SK-N-MC (cell line): ENCODE measurements at regions not wholly inside any gene's neighbourhood (a gene's known extent, or its start where the extent isn't known, plus 50 kb on each side); places are given as distances from the start of the nearest gene placed in this dataset.
A peak's percentile ranks its signal among the peaks of the same experiment; 100 is the strongest.
"Not testable (repeated sequence)": the region's sequence is repeated elsewhere in the genome, so short reads cannot be mapped to it uniquely, and the experiment has no call there.

Experiments used
- DNase-seq: peaks from one replicate; pipeline ENCODE4 v3.0.0-alpha.2; 2011; ENCODE audit warnings: low read depth, low spot score
- H3K27ac ChIP-seq: fragments of 200-600 bp; sonication (generic); 2 replicates; pipeline ENCODE4 v1.5.1; 2016; ENCODE audit warnings: mixed run types
- H3K36me3 ChIP-seq: fragments of 200-600 bp; sonication (generic); 2 replicates; pipeline ENCODE4 v1.6.1; 2017; ENCODE audit warnings: antibody characterized with exemption, low read length, mixed read lengths; ENCODE audit not compliant: insufficient read depth
- H3K4me3 ChIP-seq: fragments of 200-600 bp; sonication (generic); 2 replicates; pipeline ENCODE4 v1.5.1; 2016
- H3K9ac ChIP-seq: fragments of 200-600 bp; sonication (generic); 2 replicates; pipeline ENCODE4 v1.8.0; 2017; ENCODE audit warnings: mixed run types, mixed read lengths; ENCODE audit not compliant: insufficient read length
- H3K9me3 ChIP-seq: fragments of 200-600 bp; sonication (generic); 2 replicates; pipeline ENCODE4 v1.6.1; 2017; ENCODE audit warnings: low read depth, mild to moderate bottlenecking, antibody characterized with exemption, low read length, moderate library complexity, mixed read lengths
- EZH2 ChIP-seq: fragments of 200-600 bp; sonication (generic); IDR thresholded peaks from one replicate; pipeline ENCODE4 v1.6.1; 2017; ENCODE audit warnings: antibody characterized with exemption
- FOXP2 ChIP-seq: optimal IDR thresholded peaks from 2 replicates; pipeline ENCODE3; 2011; ENCODE audit warnings: mild to moderate bottlenecking, moderate library complexity; ENCODE audit not compliant: insufficient read depth; ENCODE audit errors: extremely low read length, control extremely low read depth
- POLR2AphosphoS5 ChIP-seq: IDR thresholded peaks from 2 replicates; pipeline ENCODE4 v1.6.1; 2012; ENCODE audit warnings: mild to moderate bottlenecking, low read depth, low read length, borderline replicate concordance

DNA sequence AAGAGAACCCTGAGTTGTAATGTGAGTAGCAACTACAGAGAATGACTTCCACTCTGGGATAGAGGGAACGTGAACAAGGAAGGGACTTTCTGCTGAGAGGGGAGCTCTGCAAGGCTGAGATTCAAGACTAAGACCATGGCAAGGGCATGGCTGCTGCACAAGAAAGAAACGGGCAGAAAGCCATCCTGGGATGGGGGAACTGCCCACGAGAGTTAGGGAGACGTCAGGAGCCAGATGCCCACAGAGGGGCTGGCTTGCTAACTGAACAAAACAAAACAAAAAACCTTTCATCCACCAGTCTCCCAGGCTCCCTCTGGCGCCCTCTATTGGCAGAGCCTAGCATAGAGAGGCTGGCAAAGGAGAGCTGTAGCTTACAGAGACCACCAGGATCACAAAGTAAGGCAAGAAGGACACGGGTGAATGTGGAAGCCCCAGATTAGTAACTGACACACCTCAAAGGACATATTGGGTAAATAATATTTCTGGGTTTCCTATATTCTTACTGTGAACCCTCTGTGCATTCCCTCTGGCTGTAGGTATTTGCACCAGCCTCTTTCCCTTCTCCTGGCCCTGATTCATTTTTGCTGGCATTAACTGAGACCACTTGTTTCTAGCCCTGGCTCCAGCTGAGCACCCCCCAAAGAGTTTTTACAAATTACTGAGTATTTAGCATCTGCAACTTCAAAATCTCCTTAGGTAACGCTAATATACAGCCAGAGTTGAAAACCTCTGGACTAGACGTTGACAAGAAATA is 338.3 kb downstream of the EMP1 start:
- Histone ChIP-seq H3K27ac (no peak overlapping the region), H3K9ac (no peak overlapping the region), H3K4me3 (peak overlapping the region; percentile 42), H3K36me3 (no peaks in the 10 kb centered on the region), H3K9me3 (no peaks in the 10 kb centered on the region)
- TF ChIP-seq POLR2AphosphoS5, result no peak
- peak; percentile 26 for DNase-seq

DNA sequence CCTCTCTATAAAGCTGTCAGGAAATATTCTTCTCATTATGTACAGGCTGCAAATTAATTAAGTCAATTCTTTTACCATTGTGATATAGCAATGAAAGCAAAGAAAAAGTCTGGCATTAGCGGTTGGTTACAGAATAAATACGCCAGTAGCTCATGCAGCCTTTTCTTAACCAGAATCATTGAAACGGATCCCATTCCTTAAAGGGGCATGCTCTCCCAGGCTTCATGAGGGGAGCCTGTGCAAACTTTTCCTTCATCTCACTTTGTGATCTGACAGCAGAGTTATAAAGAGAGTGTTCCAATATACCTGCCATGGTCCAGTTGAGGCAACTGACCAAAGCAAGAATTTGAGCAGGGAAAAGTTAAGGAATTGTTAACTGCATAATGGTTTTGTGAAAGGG is 337.7 kb downstream of the EMP1 start:
- no peak for DNase-seq
- H3K4me3 ChIP-seq, result no peak overlapping the region
- TF ChIP-seq EZH2 (no peak), POLR2AphosphoS5 (no peak), FOXP2 (no peak)
- no peaks in the 10 kb centered on the region for H3K36me3 ChIP-seq
- H3K27ac ChIP-seq, result no peak overlapping the region
- no peaks in the 10 kb centered on the region for H3K9me3 ChIP-seq
- no peak overlapping the region for H3K9ac ChIP-seq

DNA sequence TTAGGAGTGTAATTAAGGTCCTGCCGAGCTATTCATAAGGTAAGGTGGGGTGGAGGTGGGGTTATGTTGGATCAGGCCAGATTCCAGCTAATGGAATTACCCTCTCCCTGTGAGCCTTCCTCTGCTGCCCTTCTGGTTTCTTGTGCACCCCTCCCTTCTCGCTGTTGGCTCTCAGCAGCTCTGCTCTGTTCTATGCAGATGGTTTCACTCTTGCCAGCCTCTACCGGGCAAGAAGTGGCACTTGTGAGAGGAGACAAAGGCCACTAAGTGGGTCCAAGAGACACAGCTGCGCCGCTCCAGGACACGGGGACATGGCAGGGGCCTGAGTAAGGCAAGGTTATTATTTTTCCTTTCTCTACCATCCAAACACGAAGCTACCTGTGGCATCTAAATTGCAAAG is 334.4 kb downstream of the EMP1 start:
- TF ChIP-seq POLR2AphosphoS5, result no peak
- no peak for TF ChIP-seq FOXP2
- TF ChIP-seq EZH2, result no peak
- DNase-seq, result no peak
- H3K9me3 ChIP-seq, result no peaks in the 10 kb centered on the region
- no peak overlapping the region for H3K4me3 ChIP-seq
- no peaks in the 10 kb centered on the region for H3K36me3 ChIP-seq
- H3K27ac ChIP-seq, result no peak overlapping the region
- H3K9ac ChIP-seq, result no peak overlapping the region

DNA sequence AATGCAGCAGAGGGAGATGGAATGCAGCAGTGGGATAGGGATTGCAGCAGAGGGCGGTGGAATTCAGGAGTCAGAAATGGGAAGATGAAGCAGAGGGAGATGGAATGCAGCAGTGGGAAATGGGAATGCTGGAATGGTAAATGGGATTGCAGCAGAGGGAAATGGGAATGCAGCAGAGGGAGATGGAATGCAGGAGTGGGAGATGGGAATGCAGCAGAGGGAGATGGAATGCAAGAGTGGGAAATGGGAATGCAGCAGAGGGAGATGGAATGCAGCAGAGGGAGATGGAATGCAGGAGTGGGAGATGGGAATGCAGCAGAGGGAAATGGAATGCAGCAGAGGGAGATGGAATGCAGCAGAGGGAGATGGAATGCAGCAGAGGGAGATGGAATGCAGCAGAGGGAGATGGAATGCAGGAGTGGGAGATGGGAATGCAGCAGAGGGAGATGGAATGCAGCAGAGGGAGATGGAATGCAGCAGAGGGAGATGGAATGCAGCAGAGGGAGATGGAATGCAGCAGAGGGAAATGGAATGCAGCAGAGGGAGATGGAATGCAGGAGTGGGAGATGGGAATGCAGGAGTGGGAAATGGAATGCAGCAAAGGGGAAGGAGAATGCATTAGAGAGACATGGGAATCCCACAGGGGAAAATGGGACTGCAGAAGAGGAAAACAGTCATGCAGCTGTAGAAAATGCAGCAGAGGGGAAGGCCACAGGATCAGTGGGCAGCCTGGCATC is 329.8 kb downstream of the EMP1 start:
- H3K4me3 ChIP-seq, H3K9ac ChIP-seq, H3K27ac ChIP-seq, H3K9me3 ChIP-seq, H3K36me3 ChIP-seq, DNase-seq: not testable (repeated sequence)

DNA sequence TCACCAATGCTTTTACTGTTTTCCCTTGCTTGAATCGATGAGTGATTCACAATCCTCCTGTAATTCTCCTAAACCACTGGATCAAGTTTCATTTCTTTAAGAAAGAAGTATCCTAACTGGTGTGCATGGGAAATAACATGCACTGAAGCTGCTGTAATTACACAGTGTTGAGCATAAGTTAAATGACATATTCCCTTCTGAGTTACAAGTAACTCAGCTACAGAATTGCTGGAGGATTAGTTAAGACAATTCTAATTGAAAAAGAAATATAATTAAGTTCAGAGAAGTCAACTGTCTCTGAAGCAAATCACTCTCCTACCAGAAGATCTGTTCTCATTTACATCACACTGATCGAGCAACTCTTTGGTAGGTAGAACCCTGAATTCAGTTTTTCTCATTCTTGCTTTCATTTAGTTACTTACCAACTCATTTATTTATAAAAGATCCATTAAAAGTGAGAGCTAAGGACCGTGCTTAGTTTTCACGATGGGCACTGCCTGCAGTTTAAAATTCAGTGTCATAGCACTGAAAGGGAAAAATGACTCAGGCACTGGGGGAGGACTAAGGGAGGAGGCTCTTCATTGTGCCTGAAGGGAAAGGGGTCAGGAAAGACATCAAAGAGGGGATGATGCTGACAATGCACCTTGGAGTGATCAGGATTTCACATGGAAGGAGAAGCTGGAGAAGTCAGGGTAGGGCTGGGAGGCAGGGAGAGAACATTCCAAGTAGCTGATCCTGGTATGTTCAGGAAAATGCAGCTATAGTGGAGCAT is 327.2 kb downstream of the EMP1 start:
- no peak for DNase-seq
- Histone ChIP-seq H3K4me3 (no peak overlapping the region), H3K9me3 (no peaks in the 10 kb centered on the region), H3K36me3 (no peaks in the 10 kb centered on the region), H3K9ac (no peak overlapping the region), H3K27ac (no peak overlapping the region)
- TF ChIP-seq EZH2 (no peak), FOXP2 (no peak), POLR2AphosphoS5 (no peak)

DNA sequence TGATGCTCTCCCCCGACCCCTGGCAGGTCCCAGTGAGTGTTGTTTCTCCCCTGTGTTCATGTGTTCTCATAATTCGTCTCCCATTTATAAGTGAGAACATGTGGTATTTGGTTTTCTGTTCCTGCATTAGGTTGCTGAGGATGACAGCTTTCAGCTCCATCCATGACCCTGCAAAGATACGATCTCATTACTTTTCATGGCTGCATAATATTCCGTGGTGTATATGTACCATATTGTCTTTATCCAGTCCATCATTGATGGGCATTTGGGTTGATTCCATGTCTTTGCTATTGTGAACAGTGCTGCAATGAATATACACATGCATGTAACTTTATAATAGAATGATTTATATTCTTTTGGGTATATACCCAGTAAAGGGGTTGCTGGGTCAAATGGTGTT is 321.5 kb downstream of the EMP1 start:
- H3K27ac ChIP-seq, H3K36me3 ChIP-seq, DNase-seq, H3K9ac ChIP-seq, H3K4me3 ChIP-seq, H3K9me3 ChIP-seq: not testable (repeated sequence)

DNA sequence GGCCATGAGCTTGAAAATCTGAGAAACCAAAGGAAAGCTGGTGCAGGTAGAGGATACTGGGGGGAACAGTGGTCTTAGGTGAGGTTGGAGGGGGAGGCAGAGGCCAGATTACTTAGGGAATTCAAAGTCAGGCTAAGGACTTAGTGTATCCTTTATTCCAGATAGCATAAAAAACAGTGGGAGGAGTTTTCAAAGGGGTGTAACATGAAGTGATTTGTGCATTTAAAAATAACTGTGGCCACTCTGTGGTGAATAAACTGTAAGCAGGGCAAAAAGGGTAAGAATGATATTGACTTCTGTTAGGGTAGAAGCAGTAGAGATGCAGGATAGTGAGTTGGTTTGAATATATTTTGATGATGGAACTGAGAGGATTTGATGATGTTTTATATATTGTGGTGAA is 313.2 kb downstream of the EMP1 start:
- no peak for DNase-seq
- Histone ChIP-seq H3K27ac (no peak overlapping the region), H3K9me3 (no peaks in the 10 kb centered on the region), H3K36me3 (no peaks in the 10 kb centered on the region), H3K4me3 (no peak overlapping the region), H3K9ac (no peak overlapping the region)
- TF ChIP-seq POLR2AphosphoS5 (no peak), EZH2 (no peak), FOXP2 (no peak)

DNA sequence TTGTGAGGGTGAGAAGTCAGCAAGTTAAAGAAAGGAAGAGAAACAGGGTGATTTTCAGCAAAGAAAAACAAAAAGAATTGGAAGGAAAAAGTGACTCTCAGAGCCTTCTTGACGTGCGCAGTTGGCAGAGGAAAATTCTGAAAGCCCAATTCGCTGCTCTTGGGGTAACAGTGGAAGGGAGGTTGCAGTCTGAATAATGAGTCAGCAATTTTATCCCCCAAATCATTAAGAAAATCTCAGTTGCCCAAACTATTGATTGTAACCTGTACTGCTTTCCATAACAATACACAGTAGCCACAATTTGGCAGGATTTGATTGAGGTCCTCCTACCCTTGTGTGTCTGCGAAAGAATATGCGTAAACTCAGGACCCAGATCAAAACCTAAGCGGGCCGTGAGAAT is 309.1 kb downstream of the EMP1 start:
- TF ChIP-seq FOXP2, result no peak
- Histone ChIP-seq H3K9me3 (no peaks in the 10 kb centered on the region), H3K36me3 (no peaks in the 10 kb centered on the region), H3K27ac (no peak overlapping the region), H3K9ac (no peak overlapping the region), H3K4me3 (no peak overlapping the region)
- DNase-seq, result no peak

DNA sequence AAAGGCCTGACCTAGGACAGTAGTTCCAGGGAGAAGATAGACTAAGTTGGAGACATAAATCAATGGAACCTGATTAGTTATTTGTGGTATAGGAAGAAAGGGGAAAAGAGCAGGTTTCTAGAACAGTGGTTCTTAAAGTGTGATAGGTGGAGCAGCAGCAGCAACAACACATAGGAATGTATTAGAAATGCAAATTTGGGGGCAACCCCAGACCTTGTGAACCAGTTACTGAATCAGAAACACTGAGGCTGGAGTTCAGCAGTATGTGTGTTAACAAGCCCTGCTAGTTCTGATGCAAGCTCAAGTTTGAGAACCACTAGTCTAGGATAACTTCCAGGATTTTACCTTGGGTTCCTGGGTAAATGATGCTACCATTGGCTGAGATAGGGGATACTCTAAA is 308.7 kb downstream of the EMP1 start:
- DNase-seq, result no peak
- no peak for TF ChIP-seq FOXP2
- no peak for TF ChIP-seq POLR2AphosphoS5
- no peak for TF ChIP-seq EZH2
- H3K27ac ChIP-seq, result no peak overlapping the region
- no peak overlapping the region for H3K9ac ChIP-seq
- H3K4me3 ChIP-seq, result no peak overlapping the region
- no peaks in the 10 kb centered on the region for H3K36me3 ChIP-seq
- no peaks in the 10 kb centered on the region for H3K9me3 ChIP-seq
